ENCODE measurements at regions not wholly inside any gene's neighbourhood (a gene's known extent, or its start where the extent isn't known, plus 50 kb on each side); places are given as distances from the start of the nearest gene placed in this dataset.

- TF ChIP-seq POLR2A (IDR thresholded peaks at IDR 0.05): no peak
- no peak for TF ChIP-seq CTCF (IDR thresholded peaks at IDR 0.05)
Measured at GRCh38 chr1:187956975-187957374, 1128.2 kb downstream of the PLA2G4A start.
